Astrocyte of the spinal cord (primary cell): ENCODE measurements at regions not wholly inside any gene's neighbourhood (a gene's known extent, or its start where the extent isn't known, plus 50 kb on each side); places are given as distances from the start of the nearest gene placed in this dataset.

Source experiments
- DNase-seq: peaks from one replicate; pipeline ENCODE4 v3.0.0; 2011; ENCODE audit warnings: low read depth, low spot score
- H3K4me3 ChIP-seq: 2 replicates; pipeline ENCODE4 v1.5.1; 2011; ENCODE audit warnings: low read depth, mild to moderate bottlenecking, low read length, moderate library complexity
- in situ Hi-C: cut with HindIII; loops from 2 replicates; pipeline ENCODE4 v1.10.0; 2017; ENCODE audit warnings: low sequenced_read_pairs
- TF ChIP-seq, protein P1 (sequence below): IDR thresholded peaks from 2 replicates; pipeline ENCODE4 v1.5.1; 2012; ENCODE audit warnings: low read depth, mild to moderate bottlenecking, low read length, inconsistent platforms

DNA sequence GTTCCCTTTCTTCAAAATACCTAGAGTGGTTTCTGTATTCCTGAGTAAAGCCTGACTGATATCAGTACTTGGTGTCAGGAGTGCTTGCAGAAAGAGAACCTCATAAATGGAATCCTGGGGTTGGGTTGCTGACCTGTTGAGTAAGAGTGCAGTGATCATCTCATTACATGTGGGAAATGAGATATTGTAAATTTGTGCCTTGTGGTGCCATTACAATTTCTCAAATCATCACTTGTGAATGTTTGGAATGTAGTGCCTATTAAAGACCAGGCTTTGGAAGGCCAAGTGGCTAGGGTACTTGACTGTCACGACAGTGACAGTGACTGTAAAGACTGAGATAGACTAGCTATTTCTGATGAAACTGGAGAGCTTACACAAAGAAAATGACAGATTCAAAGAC lies 176.7 kb upstream of the CTTNBP2NL start:
- in situ Hi-C loops: no loop called here
- TF ChIP-seq, protein P1, sequence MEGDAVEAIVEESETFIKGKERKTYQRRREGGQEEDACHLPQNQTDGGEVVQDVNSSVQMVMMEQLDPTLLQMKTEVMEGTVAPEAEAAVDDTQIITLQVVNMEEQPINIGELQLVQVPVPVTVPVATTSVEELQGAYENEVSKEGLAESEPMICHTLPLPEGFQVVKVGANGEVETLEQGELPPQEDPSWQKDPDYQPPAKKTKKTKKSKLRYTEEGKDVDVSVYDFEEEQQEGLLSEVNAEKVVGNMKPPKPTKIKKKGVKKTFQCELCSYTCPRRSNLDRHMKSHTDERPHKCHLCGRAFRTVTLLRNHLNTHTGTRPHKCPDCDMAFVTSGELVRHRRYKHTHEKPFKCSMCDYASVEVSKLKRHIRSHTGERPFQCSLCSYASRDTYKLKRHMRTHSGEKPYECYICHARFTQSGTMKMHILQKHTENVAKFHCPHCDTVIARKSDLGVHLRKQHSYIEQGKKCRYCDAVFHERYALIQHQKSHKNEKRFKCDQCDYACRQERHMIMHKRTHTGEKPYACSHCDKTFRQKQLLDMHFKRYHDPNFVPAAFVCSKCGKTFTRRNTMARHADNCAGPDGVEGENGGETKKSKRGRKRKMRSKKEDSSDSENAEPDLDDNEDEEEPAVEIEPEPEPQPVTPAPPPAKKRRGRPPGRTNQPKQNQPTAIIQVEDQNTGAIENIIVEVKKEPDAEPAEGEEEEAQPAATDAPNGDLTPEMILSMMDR: no peak
- no peak overlapping the region for H3K4me3 ChIP-seq
- DNase-seq: no peak

DNA sequence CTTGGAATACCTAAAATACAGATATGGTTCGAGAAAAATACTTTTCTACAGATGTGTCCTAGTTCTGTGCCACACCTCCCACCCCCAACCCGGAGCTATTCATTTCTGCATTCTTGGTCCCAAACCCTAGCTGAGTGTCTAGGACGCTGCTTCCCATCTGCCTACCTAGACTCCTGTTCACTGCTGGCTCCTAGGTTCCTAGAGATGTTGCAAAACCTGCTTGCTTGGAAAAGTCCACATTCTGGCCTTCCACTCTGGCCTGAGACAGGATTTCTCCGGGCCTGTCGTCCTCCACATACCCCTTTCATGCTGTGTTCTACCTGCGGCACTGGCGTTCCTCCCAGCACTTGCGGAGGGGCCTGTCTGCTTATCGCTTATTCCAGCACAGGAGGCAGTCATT lies 165.8 kb upstream of the CTTNBP2NL start:
- in situ Hi-C loops: no loop called here
- H3K4me3 ChIP-seq: no peak overlapping the region
- TF ChIP-seq, protein P1: no peak
- no peak for DNase-seq

DNA sequence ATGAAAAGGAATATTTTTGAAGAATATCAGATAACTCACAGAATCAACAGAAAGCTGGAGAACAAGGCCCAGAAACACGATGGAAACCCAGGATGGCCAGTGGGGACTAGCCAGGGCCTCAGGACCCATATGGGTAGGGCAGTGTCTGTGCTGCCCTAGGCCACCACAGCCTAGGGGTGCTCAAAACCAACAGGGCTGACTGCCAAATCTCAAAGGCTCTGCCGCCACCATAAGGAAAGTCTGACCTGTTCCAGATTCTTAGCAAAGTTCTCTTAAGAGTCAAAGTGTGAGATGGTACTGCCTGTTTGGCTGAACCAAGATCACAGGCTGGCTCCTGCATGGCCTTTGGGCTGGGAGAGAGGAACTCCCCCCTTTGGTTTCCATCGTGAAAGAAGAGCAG lies 164.7 kb upstream of the CTTNBP2NL start:
- no peak for DNase-seq
- in situ Hi-C loops: no loop called here
- TF ChIP-seq, protein P1: no peak
- H3K4me3 ChIP-seq: no peak overlapping the region

DNA sequence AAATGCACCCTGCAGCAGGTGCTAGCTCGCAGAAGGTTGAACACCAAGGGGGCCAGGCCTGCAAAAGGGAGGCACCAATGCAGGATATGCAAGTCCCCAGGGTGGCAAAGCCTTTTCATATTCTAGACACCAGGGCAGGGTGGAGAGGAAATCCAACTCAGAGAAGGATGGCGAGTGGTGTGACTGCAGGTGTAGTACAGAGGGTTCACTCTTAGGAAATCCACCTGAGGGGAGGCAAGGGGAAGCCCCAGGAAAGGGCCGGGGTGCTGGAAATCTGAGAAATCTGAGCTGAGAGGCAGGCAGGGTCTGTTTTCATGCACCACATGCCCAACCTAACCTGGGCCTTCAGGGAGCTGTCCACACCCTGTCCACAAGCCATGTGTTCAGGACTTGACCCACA lies 163.2 kb upstream of the CTTNBP2NL start:
- in situ Hi-C loops: no loop called here
- no peak for DNase-seq
- no peak overlapping the region for H3K4me3 ChIP-seq
- TF ChIP-seq, protein P1: no peak

DNA sequence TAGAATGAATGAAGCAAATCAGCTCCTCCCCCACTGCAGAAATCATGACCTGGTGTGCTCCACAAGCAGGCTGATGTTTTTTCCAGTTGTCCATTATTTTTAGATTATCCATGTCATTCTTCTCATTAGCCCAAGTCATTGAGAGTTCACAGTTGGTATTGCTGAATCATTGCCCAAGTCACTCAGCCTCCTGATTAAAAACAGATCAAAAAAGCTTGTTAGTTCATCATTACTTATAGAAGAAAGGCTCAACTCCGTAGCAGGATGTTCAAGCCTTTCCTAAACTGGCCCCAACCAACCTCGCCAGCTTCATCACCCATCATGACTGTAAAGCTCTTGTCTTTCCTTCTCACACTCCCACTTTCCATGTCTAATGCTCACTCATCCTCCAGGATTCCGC lies 161.3 kb upstream of the CTTNBP2NL start:
- no peak for DNase-seq
- in situ Hi-C loops: no loop called here
- no peak overlapping the region for H3K4me3 ChIP-seq
- TF ChIP-seq, protein P1: no peak

DNA sequence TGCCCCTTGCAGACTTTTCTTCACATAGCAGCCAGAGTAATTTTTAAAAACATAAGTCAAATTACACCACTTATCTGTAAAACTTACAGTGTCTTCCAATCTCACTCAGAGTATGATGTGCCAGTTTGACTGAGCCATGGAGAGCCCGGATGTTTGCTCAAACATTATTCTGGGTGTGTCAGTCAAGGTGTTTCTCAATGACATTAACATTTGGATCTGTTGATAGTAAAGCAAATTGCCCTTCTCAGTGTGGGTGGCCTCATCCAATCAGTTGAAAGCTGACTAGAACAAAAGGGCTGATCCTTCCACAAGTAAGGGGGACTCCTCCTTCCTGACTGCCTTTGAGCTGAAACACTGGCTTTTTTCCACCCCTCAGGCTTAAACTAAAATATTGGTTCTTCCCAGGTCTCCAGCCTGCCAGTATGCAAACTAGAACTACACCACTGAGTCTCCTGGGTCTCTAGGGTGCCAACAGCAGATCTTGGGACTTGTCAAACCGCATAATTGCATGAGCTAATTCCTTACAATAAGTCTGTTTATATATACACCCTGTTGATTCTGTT lies 157.9 kb upstream of the CTTNBP2NL start:
- no peak for DNase-seq
- TF ChIP-seq, protein P1: no peak
- H3K4me3 ChIP-seq: no peak overlapping the region
- in situ Hi-C loops: no loop called here
